ENCODE measurements at regions not wholly inside any gene's neighbourhood (a gene's known extent, or its start where the extent isn't known, plus 50 kb on each side); places are given as distances from the start of the nearest gene placed in this dataset.

DNA sequence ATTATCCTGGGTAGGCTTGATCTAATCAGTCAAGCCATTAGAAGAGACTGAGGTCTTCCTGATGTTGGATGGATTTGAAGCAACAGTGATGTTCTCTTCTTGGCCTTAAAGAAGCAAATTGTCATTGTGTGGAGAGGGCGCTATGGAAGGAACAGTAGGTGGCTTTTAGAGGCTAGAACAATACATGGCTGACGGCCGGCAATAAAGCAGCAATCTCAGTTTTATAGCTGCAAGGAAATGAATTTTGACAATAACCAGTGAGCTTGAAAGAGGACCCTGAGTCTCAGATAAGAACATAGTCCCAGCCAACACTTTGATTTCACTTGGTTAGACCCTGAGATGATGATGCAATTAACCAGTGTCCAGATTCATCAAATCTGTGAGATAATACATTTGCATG is 302.1 kb downstream of the NSUN3 start:
- no peak for TF ChIP-seq EZH2phosphoT487 (IDR thresholded peaks at IDR 0.05)
- TF ChIP-seq, protein P1, sequence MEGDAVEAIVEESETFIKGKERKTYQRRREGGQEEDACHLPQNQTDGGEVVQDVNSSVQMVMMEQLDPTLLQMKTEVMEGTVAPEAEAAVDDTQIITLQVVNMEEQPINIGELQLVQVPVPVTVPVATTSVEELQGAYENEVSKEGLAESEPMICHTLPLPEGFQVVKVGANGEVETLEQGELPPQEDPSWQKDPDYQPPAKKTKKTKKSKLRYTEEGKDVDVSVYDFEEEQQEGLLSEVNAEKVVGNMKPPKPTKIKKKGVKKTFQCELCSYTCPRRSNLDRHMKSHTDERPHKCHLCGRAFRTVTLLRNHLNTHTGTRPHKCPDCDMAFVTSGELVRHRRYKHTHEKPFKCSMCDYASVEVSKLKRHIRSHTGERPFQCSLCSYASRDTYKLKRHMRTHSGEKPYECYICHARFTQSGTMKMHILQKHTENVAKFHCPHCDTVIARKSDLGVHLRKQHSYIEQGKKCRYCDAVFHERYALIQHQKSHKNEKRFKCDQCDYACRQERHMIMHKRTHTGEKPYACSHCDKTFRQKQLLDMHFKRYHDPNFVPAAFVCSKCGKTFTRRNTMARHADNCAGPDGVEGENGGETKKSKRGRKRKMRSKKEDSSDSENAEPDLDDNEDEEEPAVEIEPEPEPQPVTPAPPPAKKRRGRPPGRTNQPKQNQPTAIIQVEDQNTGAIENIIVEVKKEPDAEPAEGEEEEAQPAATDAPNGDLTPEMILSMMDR (IDR thresholded peaks at IDR 0.05), result no peak

All from neural progenitor cell (in vitro differentiated cells).